Gastrocnemius medialis (tissue), 4 donors: ENCODE measurements at regions not wholly inside any gene's neighbourhood (a gene's known extent, or its start where the extent isn't known, plus 50 kb on each side); places are given as distances from the start of the nearest gene placed in this dataset.

Source experiments
- CTCF ChIP-seq, 5 experiments: fragments of 450-650 bp in 3 of 5; fragments of 200-600 bp in 2 of 5; sonication (generic) in 2 of 5; IDR thresholded peaks in 4 of 5; conservative IDR thresholded peaks in 1 of 5; 1 replicate in 4 of 5; 2 replicates in 1 of 5; pipeline ENCODE4 v1.5.1; 2016 to 2019; ENCODE audit warnings: antibody characterized with exemption in 5 of 5, mild to moderate bottlenecking in 3 of 5, moderate library complexity in 3 of 5
- POLR2A ChIP-seq, 2 donors: fragments of 450-650 bp; IDR thresholded peaks; one replicate each; pipeline ENCODE4 v1.6.1; 2017; ENCODE audit warnings: antibody characterized with exemption in 2 of 2, mild to moderate bottlenecking in 2 of 2, moderate library complexity in 2 of 2

- TF ChIP-seq CTCF (IDR thresholded peaks at IDR 0.05 in 4 of 5, conservative IDR thresholded peaks at IDR 0.05 in 1 of 5) (no peak), POLR2A (IDR thresholded peaks at IDR 0.05) (no peak)
Measured at GRCh38 chr13:77416666-77417212, 89.8 kb upstream of the MYCBP2 start.
